ENCODE measurements at regions not wholly inside any gene's neighbourhood (a gene's known extent, or its start where the extent isn't known, plus 50 kb on each side); places are given as distances from the start of the nearest gene placed in this dataset.
"Not testable (repeated sequence)": the region's sequence is repeated elsewhere in the genome, so short reads cannot be mapped to it uniquely, and the experiment has no call there.

DNA sequence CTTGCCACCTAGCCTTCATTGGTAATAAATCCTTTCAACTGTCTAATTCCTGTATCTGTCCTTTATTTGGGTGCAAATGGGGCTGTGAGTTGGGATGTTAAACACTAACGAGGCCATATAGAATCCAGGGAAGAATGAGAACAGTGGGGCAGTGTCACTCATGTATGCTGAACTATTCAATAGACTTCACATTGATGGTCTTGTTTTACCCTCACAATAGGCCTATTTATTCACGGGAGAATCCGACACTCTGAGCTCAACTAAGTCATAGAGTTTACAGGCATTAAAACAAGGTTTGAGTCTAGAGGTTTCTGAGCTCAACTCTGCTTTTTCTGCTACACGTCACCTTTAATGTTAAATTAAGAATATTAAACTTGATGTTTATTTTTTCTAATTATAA lies 421.6 kb downstream of the SOX11 start:
- TF ChIP-seq, protein P1, sequence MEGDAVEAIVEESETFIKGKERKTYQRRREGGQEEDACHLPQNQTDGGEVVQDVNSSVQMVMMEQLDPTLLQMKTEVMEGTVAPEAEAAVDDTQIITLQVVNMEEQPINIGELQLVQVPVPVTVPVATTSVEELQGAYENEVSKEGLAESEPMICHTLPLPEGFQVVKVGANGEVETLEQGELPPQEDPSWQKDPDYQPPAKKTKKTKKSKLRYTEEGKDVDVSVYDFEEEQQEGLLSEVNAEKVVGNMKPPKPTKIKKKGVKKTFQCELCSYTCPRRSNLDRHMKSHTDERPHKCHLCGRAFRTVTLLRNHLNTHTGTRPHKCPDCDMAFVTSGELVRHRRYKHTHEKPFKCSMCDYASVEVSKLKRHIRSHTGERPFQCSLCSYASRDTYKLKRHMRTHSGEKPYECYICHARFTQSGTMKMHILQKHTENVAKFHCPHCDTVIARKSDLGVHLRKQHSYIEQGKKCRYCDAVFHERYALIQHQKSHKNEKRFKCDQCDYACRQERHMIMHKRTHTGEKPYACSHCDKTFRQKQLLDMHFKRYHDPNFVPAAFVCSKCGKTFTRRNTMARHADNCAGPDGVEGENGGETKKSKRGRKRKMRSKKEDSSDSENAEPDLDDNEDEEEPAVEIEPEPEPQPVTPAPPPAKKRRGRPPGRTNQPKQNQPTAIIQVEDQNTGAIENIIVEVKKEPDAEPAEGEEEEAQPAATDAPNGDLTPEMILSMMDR (conservative IDR thresholded peaks at IDR 0.05): no peak
- TF ChIP-seq ZFX (IDR thresholded peaks at IDR 0.05): no peak
- H3K27ac ChIP-seq: no peak overlapping the region

DNA sequence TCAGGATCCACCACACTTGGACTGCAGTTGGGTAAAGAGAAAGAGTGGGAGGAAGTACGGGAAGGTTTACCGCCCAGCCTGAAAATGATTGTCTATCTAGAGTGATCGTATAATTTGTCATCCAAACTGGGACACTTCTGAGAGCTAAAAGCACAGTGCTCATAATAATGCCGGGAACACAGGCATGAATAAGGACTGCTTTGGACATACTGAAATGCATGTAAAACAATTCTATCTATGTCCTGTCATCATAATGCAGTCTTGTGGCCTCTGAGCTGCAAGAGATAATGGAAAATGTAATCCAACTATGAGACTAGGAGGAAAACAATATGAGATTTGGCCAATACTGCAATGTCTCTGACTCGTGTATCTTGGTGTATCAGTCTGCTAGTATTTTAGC lies 435.5 kb downstream of the SOX11 start:
- peak overlapping the region; percentile 22; the same call in 1 of the 2 replicates for H3K27ac ChIP-seq

DNA sequence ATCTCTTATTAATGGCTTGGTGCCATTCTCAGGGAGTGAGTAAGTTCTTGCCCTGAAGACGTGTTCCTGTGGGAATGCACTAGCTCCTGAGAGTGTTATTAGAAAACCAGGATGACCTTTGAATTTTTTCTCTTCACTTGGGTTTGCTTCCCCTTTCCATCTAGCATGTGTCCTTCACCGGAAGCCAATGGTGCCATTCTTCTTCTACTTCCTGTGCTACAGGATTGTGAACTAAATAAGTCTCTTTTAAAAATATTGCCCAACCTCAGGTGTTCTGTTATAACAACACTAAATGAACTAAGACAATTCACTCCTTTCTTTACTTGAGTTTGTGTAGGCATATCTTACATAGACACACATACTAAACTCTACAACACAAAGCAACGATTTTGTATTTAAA lies 447.0 kb downstream of the SOX11 start:
- TF ChIP-seq ZFX (IDR thresholded peaks at IDR 0.05): no peak
- TF ChIP-seq, protein P1 (conservative IDR thresholded peaks at IDR 0.05): no peak
- no peak overlapping the region for H3K27ac ChIP-seq

More for the DNA sequence above, 435.5 kb downstream of the SOX11 start:
- TF ChIP-seq ZFX (IDR thresholded peaks at IDR 0.05): no peak
- TF ChIP-seq, protein P1 (conservative IDR thresholded peaks at IDR 0.05): no peak

DNA sequence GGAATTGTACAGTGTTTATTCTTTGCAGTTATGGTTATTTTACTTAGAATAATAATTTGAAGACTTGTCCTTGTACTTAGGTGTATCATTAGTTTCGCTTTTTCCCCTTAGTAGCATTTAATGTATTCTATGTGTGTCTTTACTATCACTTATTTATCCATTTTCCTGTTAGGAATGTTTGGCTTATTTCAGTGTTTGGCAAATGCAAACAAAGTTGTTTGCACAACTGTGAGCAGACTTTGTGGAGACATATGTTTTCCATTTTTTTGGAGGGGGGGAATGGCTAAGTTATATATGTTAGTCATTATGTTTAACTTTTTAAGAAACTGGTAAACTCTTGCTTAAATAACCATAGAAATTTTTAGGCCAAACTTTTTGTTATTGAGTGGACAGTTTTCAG lies 447.7 kb downstream of the SOX11 start:
- TF ChIP-seq ZFX (IDR thresholded peaks at IDR 0.05): no peak
- TF ChIP-seq, protein P1 (conservative IDR thresholded peaks at IDR 0.05): no peak
- H3K27ac ChIP-seq: no peak overlapping the region

DNA sequence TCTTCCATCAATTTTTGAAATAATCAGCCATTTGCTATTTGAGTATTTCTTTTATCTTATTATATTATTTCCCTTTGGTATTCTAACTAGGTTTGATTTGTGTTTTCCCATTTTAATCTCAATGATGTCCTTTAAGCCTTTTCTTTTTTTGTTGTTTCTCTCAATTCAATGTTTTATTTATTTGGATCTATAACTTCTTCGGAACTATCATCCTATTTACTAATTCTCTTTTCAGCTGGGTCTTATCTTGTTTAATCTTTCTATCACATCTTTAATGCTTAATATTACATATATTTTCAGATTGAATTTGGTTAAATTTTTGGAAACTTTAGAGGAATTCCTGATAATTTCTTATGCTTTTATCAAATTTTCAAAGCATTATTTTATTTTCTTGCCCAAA lies 448.3 kb downstream of the SOX11 start:
- H3K27ac ChIP-seq: no peak overlapping the region
- TF ChIP-seq ZFX (IDR thresholded peaks at IDR 0.05): no peak
- TF ChIP-seq, protein P1 (conservative IDR thresholded peaks at IDR 0.05): no peak

DNA sequence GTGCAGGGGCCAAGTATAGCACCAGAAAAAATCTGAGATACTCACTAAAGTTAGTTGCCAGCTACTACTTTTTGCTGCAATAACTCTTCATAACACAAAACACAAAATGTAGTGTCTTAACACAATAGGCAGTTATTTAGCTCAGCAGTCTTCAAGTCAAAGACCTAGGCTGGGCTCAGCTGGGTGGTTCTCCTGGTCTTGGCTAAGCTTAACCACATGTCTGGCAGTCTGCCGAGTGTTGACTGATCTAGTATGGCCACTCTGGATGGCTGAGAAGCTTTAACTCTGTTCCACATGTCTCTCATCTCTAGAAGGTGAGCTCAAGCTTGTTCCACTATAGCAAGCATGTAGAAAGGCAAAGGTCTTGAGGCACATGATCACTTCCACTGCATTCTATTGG lies 451.6 kb downstream of the SOX11 start:
- no peak overlapping the region for H3K27ac ChIP-seq
- TF ChIP-seq, protein P1 (conservative IDR thresholded peaks at IDR 0.05): no peak
- TF ChIP-seq ZFX (IDR thresholded peaks at IDR 0.05): no peak

DNA sequence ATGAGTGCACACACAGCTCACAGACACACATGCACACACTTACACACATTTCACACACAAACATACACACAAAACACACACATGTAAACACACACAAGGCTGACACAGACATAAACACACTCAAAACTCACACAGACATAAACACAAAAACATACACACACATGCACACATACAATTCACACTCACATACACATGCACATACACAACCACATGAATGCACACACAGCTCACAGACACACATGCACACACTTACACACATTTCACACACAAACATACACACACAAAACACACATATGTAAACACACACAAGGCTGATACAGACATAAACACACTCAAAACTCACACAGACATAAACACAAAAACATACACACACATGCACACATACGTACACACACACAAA lies 455.0 kb downstream of the SOX11 start:
- H3K27ac ChIP-seq: not testable (repeated sequence)

DNA sequence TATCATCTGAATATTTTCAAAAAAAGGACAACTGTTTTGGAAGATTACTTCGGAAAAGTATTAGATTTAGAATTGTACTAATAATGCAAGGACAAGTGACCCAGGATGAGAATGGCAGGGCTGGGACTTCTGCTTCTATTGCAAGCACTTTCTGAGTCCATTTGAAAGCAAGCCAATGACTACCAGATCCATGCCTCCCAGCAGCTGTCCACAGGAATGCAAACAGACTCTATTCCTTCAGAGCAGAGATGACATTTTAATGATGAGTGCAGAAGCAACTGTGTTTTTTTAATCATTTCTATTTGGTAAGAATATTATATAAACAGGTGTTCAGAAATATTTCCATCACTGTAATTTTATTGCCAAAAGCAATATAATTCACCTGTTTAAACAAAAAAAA lies 456.7 kb downstream of the SOX11 start:
- TF ChIP-seq ZFX (IDR thresholded peaks at IDR 0.05): no peak
- TF ChIP-seq, protein P1 (conservative IDR thresholded peaks at IDR 0.05): no peak
- H3K27ac ChIP-seq: no peak overlapping the region
